WTC11 (cell line): ENCODE measurements at regions not wholly inside any gene's neighbourhood (a gene's known extent, or its start where the extent isn't known, plus 50 kb on each side); places are given as distances from the start of the nearest gene placed in this dataset.

Source experiments
- ATAC-seq: fragments of 200-7000 bp; cut with Tn5 transposase; 2 replicates; pipeline ENCODE4 v1.10.0; 2021; ENCODE audit warnings: mild to moderate bottlenecking, moderate library complexity
- CTCF ChIA-PET: fragments of 300-600 bp; sonication (Branson Sonifier 250); formaldehyde crosslinking; loops from one replicate; lab custom pipeline; 2021; ENCODE audit warnings: antibody characterized with exemption; lab: Charles Lee
- POLR2A ChIA-PET: fragments of 350-600 bp; sonication (Branson Sonifier 250); formaldehyde crosslinking; loops from one replicate; lab custom pipeline; 2021; ENCODE audit warnings: antibody characterized with exemption; lab: Charles Lee
- DNase-seq: peaks from one replicate; pipeline ENCODE4 v3.0.0; 2021; ENCODE audit warnings: low spot score
- H3K27ac Mint-ChIP-seq: 2 replicates; pipeline ENCODE4 v1.8.0; 2021; ENCODE audit warnings: mixed read lengths
- H3K27me3 Mint-ChIP-seq: 2 replicates; pipeline ENCODE4 v1.8.0; 2021; ENCODE audit warnings: low read depth, mild to moderate bottlenecking, moderate library complexity, mixed read lengths
- H3K36me3 Mint-ChIP-seq: 2 replicates; pipeline ENCODE4 v1.8.0; 2021; ENCODE audit warnings: mixed read lengths
- H3K4me1 Mint-ChIP-seq: 2 replicates; pipeline ENCODE4 v1.8.0; 2022; ENCODE audit warnings: mixed read lengths
- H3K4me3 Mint-ChIP-seq: 2 replicates; pipeline ENCODE4 v1.8.0; 2021; ENCODE audit warnings: mild to moderate bottlenecking, moderate library complexity, mixed read lengths
- H3K9me3 Mint-ChIP-seq: 2 replicates; pipeline ENCODE4 v1.8.0; 2021; ENCODE audit warnings: mixed read lengths
- CREM ChIP-seq: sonication (generic); formaldehyde crosslinking; IDR thresholded peaks from 2 replicates; pipeline ENCODE4 v1.8.1; 2022; ENCODE audit warnings: mild to moderate bottlenecking, missing genetic modification reagents, moderate library complexity
- EMX1 ChIP-seq: fragments of 250-450 bp; sonication (Bioruptor Pico); IDR thresholded peaks from 2 replicates; pipeline ENCODE4 v1.8.0; 2021; ENCODE audit warnings: mild to moderate bottlenecking
- ETV6 ChIP-seq: sonication (generic); formaldehyde crosslinking; IDR thresholded peaks from 2 replicates; pipeline ENCODE4 v1.8.1; 2022; ENCODE audit warnings: mild to moderate bottlenecking, missing genetic modification reagents
- FOXJ3 ChIP-seq: sonication (generic); formaldehyde crosslinking; IDR thresholded peaks from 2 replicates; pipeline ENCODE4 v1.9.0; 2021; ENCODE audit warnings: missing genetic modification reagents, mild to moderate bottlenecking, borderline replicate concordance
- GABPB1 ChIP-seq: sonication (generic); formaldehyde crosslinking; IDR thresholded peaks from 2 replicates; pipeline ENCODE4 v1.8.1; 2023; ENCODE audit warnings: mild to moderate bottlenecking, missing genetic modification reagents
- GTF2I ChIP-seq: fragments of 250-450 bp; sonication (Bioruptor Pico); conservative IDR thresholded peaks from 2 replicates; pipeline ENCODE4 v1.4.0; 2021; ENCODE audit warnings: mild to moderate bottlenecking
- JUN ChIP-seq: sonication (generic); formaldehyde crosslinking; IDR thresholded peaks from 2 replicates; pipeline ENCODE4 v1.8.0; 2023; ENCODE audit warnings: mild to moderate bottlenecking, missing genetic modification reagents
- MXD4 ChIP-seq: fragments of 250-450 bp; sonication (Bioruptor Pico); IDR thresholded peaks from 2 replicates; pipeline ENCODE4 v1.8.0; 2021; ENCODE audit warnings: mild to moderate bottlenecking, moderate library complexity, borderline replicate concordance
- NFYB ChIP-seq: sonication (generic); formaldehyde crosslinking; conservative IDR thresholded peaks from 2 replicates; pipeline ENCODE4 v1.8.0; 2022; ENCODE audit warnings: low read depth, missing genetic modification reagents
- OVOL2 ChIP-seq: fragments of 250-450 bp; sonication (Bioruptor Pico); IDR thresholded peaks from 2 replicates; pipeline ENCODE4 v1.9.0; 2021; ENCODE audit warnings: mild to moderate bottlenecking, borderline replicate concordance
- SP1 ChIP-seq: sonication (generic); formaldehyde crosslinking; conservative IDR thresholded peaks from 2 replicates; pipeline ENCODE4 v1.8.1; 2022; ENCODE audit warnings: missing genetic modification reagents
- TEAD1 ChIP-seq: sonication (generic); formaldehyde crosslinking; IDR thresholded peaks from 2 replicates; pipeline ENCODE4 v1.8.0; 2022; ENCODE audit warnings: mild to moderate bottlenecking, missing genetic modification reagents
- TEAD4 ChIP-seq: sonication (generic); formaldehyde crosslinking; IDR thresholded peaks from 2 replicates; pipeline ENCODE4 v1.8.0; 2022; ENCODE audit warnings: mild to moderate bottlenecking, missing genetic modification reagents
- ZNF416 ChIP-seq: fragments of 250-450 bp; sonication (Bioruptor Pico); IDR thresholded peaks from 2 replicates; pipeline ENCODE4 v1.9.0; 2021; ENCODE audit warnings: mild to moderate bottlenecking, inconsistent platforms
- TF ChIP-seq, protein P1 (sequence below): fragments of 250-450 bp; sonication (Bioruptor Pico); IDR thresholded peaks from 2 replicates; pipeline ENCODE4 v1.8.0; 2021; ENCODE audit warnings: mild to moderate bottlenecking
- TF ChIP-seq, protein P2 (sequence below): sonication (generic); formaldehyde crosslinking; IDR thresholded peaks from 2 replicates; pipeline ENCODE4 v1.8.1; 2023; ENCODE audit warnings: mild to moderate bottlenecking, moderate library complexity, missing genetic modification reagents
- TF ChIP-seq, protein P3 (sequence below): sonication (generic); formaldehyde crosslinking; IDR thresholded peaks from 2 replicates; pipeline ENCODE4 v1.8.0; 2022; ENCODE audit warnings: mild to moderate bottlenecking, missing genetic modification reagents
- TF ChIP-seq, protein P4 (sequence below): fragments of 250-450 bp; sonication (Bioruptor Pico); IDR thresholded peaks from 2 replicates; pipeline ENCODE4 v2.1.2; 2022; ENCODE audit warnings: mild to moderate bottlenecking, moderate library complexity
- TF ChIP-seq, protein P5 (sequence below): fragments of 250-450 bp; sonication (Bioruptor Pico); conservative IDR thresholded peaks from 2 replicates; pipeline ENCODE4 v1.9.0; 2021; ENCODE audit warnings: mild to moderate bottlenecking
- TF ChIP-seq, protein P6 (sequence below): sonication (generic); formaldehyde crosslinking; conservative IDR thresholded peaks from 2 replicates; pipeline ENCODE4 v1.8.1; 2022; ENCODE audit warnings: mild to moderate bottlenecking, missing genetic modification reagents

DNA sequence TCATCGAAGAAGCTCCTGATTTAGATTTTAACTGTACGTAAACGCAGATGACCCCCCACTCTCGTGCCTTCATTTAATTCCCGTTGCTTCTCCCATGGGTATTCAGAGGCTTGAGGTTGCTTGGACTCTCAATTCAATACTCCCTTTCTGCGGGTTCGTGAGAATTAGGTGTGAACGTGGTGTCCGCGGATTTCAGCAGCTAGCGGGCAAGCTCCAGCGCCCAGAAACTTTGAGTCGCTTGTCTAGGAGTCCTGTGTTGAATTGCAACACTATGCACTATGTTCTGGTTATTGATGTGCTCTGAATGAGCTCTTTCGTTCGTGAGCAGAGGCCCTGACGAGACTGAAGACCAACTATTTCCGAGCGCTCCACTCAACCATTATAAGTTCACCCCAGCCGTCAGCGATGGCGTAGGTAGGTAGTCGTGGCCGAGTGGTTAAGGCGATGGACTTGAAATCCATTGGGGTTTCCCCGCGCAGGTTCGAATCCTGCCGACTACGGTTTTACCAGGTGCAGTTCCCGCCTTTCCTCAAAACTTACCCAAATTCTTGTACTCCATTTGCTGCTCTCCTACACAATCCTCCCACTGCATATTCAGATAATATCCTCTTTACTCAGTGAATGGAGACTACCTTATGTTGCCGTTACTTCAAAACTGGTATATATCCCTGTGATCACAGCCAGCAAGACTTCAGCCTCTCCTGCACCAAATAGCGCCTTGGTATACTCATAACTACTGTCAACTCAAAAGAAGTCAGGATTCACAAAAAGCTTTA is 72.6 kb upstream of the ZNF184 start:
- POLR2A ChIA-PET = interaction anchor here (0.6 to 1.2 kb wide), 3 partner anchors 26 to 321 kb away, joined by 3 read pairs; no protein-coding TSS in a partner anchor
- TF ChIP-seq TEAD1 (CRISPR knock-in tag) (0 out of 2 replicates have a peak, but pooled peaks have one; percentile 70), TEAD4 (0 out of 2 replicates have a peak, but pooled peaks have one; percentile 37), MXD4 (no peak), CREM (CRISPR knock-in tag) (peak; percentile 45; the same call in 1 of the 2 replicates), SP1 (CRISPR knock-in tag) (peak; percentile 64), OVOL2 (CRISPR knock-in tag) (no peak), ZNF416 (CRISPR knock-in tag) (peak; percentile 48; the same call in 1 of the 2 replicates), ETV6 (0 out of 2 replicates have a peak, but pooled peaks have one; percentile 57), EMX1 (CRISPR knock-in tag) (0 out of 2 replicates have a peak, but pooled peaks have one; percentile 26), GABPB1 (CRISPR knock-in tag) (peak; percentile 41; the same call in 1 of the 2 replicates), FOXJ3 (CRISPR knock-in tag) (no peak)
- TF ChIP-seq, protein P1, sequence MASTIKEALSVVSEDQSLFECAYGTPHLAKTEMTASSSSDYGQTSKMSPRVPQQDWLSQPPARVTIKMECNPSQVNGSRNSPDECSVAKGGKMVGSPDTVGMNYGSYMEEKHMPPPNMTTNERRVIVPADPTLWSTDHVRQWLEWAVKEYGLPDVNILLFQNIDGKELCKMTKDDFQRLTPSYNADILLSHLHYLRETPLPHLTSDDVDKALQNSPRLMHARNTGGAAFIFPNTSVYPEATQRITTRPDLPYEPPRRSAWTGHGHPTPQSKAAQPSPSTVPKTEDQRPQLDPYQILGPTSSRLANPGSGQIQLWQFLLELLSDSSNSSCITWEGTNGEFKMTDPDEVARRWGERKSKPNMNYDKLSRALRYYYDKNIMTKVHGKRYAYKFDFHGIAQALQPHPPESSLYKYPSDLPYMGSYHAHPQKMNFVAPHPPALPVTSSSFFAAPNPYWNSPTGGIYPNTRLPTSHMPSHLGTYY (CRISPR knock-in tag) = peak; percentile 79; the same call in 1 of the 2 replicates
- TF ChIP-seq, protein P2, sequence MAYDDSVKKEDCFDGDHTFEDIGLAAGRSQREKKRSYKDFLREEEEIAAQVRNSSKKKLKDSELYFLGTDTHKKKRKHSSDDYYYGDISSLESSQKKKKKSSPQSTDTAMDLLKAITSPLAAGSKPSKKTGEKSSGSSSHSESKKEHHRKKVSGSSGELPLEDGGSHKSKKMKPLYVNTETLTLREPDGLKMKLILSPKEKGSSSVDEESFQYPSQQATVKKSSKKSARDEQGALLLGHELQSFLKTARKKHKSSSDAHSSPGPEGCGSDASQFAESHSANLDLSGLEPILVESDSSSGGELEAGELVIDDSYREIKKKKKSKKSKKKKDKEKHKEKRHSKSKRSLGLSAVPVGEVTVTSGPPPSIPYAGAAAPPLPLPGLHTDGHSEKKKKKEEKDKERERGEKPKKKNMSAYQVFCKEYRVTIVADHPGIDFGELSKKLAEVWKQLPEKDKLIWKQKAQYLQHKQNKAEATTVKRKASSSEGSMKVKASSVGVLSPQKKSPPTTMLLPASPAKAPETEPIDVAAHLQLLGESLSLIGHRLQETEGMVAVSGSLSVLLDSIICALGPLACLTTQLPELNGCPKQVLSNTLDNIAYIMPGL = peak; percentile 97
- TF ChIP-seq, protein P3, sequence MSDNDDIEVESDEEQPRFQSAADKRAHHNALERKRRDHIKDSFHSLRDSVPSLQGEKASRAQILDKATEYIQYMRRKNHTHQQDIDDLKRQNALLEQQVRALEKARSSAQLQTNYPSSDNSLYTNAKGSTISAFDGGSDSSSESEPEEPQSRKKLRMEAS (CRISPR knock-in tag) = 0 out of 2 replicates have a peak, but pooled peaks have one; percentile 10
- TF ChIP-seq, protein P4, sequence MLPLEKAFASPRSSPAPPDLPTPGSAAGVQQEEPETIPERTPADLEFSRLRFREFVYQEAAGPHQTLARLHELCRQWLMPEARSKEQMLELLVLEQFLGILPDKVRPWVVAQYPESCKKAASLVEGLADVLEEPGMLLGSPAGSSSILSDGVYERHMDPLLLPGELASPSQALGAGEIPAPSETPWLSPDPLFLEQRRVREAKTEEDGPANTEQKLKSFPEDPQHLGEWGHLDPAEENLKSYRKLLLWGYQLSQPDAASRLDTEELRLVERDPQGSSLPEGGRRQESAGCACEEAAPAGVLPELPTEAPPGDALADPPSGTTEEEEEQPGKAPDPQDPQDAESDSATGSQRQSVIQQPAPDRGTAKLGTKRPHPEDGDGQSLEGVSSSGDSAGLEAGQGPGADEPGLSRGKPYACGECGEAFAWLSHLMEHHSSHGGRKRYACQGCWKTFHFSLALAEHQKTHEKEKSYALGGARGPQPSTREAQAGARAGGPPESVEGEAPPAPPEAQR (CRISPR knock-in tag) = no peak
- TF ChIP-seq, protein P5, sequence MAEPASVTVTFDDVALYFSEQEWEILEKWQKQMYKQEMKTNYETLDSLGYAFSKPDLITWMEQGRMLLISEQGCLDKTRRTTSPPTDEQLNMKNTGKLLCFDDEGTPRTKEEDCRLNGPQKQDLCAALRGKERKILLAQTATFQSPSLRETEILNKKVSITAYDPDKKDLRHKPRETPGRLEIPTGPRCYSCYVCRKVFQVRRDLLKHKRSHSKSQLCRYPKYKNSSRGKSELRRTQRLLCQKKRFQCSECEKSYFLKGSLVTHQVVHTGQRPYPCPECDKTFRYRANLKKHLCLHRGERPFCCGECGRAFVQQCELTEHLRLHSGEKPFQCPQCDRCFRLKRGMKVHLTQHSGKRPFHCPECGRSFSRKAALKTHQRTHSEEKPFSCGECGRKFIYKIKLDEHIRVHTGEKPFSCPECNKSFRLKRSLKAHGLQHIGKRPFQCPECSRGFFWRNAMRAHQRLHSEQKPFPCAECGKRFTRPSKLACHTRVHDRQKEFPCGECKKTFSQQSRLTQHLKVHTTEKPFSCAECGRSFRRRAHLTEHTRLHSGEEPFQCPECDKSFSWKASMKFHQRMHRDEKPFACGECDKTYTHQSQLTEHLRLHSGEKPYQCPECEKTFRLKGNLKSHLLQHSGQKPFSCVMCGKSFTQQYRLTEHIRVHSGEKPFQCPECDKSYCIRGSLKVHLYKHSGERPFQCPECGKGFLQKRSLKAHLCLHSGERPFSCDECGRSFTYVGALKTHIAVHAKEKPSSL (CRISPR knock-in tag) = no peak
- H3K4me3 Mint-ChIP-seq = peak overlapping the region; percentile 96
- CTCF ChIA-PET = interaction anchor here (0.7 to 1.1 kb wide), 7 partner anchors 26 to 336 kb away, joined by 3 to 11 read pairs (median 3); no protein-coding TSS in a partner anchor
- no peaks in the 10 kb centered on the region for H3K9me3 Mint-ChIP-seq
- H3K4me1 Mint-ChIP-seq = peaks cover 24% of the 10 kb centered on the region
- DNase-seq (peak; percentile 92), ATAC-seq (peak; percentile 49)
- H3K27me3 Mint-ChIP-seq = peaks cover 30% of the 10 kb centered on the region
- peak overlapping the region; percentile 34; the same call in 1 of the 2 replicates for H3K27ac Mint-ChIP-seq
- no peaks in the 10 kb centered on the region for H3K36me3 Mint-ChIP-seq

DNA sequence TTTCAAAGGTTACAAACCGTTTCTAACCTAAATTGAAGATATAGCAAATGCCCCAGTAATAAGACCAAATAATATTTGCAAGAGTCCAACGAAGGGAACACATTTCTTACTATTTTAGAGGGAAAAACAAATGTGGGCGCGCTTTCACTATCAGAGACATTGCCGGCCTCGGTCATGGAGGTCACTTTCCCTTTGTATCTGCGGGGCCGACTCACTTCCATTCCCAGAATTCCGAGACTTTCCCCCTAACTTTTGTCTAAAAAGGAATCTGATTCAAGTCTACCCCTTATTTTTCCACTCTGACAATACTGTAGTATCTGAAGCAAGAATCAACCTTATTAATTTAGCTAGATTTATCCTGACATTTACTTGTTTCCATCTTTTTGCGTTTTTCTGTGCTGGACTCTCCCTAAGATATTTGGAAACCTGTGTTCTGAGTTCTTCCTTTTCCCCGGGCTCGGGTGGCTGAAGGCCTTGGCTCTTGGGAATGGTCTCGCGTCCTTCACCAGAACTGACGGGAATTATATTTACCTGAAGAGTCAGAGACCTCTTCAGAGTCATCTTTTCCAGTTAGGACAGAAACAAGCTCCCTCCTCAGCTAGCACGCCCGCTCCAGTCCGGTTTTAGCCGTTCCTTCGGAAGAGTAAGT is 71.8 kb upstream of the ZNF184 start:
- ChIA-PET CTCF (interaction anchor here (0.7 to 1.1 kb wide), 7 partner anchors 26 to 335 kb away, joined by 3 to 11 read pairs (median 3); no protein-coding TSS in a partner anchor), POLR2A (interaction anchor here (0.6 to 1.2 kb wide), 3 partner anchors 25 to 322 kb away, joined by 3 read pairs; no protein-coding TSS in a partner anchor)
- H3K27me3 Mint-ChIP-seq = peaks cover 35% of the 10 kb centered on the region
- H3K36me3 Mint-ChIP-seq = no peaks in the 10 kb centered on the region
- 0 out of 2 replicates have a peak overlapping the region, but pooled peaks have one; percentile 12 for H3K27ac Mint-ChIP-seq
- ATAC-seq = no peak
- DNase-seq = no peak
- peak overlapping the region; percentile 96 for H3K4me3 Mint-ChIP-seq
- peaks cover 26% of the 10 kb centered on the region for H3K4me1 Mint-ChIP-seq
- no peaks in the 10 kb centered on the region for H3K9me3 Mint-ChIP-seq
- no peak for TF ChIP-seq NFYB (CRISPR knock-in tag)
- TF ChIP-seq GTF2I (CRISPR knock-in tag) = no peak
- no peak for TF ChIP-seq JUN
- TF ChIP-seq, protein P2 = no peak
- TF ChIP-seq, protein P6, sequence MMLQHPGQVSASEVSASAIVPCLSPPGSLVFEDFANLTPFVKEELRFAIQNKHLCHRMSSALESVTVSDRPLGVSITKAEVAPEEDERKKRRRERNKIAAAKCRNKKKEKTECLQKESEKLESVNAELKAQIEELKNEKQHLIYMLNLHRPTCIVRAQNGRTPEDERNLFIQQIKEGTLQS (CRISPR knock-in tag) = no peak
- no peak for TF ChIP-seq TEAD4
